GM12864 (cell line): ENCODE measurements at regions not wholly inside any gene's neighbourhood (a gene's known extent, or its start where the extent isn't known, plus 50 kb on each side); places are given as distances from the start of the nearest gene placed in this dataset.

Experiments
- DNase-seq: peaks from one replicate; pipeline ENCODE4 v3.0.0-alpha.2; 2011; ENCODE audit warnings: low read depth
- H3K4me3 ChIP-seq: 2 replicates; pipeline ENCODE4 v1.5.1; 2011; ENCODE audit warnings: mild to moderate bottlenecking, low read depth, low read length, control low read depth
- CTCF ChIP-seq: IDR thresholded peaks from 2 replicates; pipeline ENCODE4 v1.5.1; 2011; ENCODE audit warnings: low read depth, mild to moderate bottlenecking, moderate library complexity, low read length, control low read depth, inconsistent platforms; ENCODE audit errors: missing control alignments

DNA sequence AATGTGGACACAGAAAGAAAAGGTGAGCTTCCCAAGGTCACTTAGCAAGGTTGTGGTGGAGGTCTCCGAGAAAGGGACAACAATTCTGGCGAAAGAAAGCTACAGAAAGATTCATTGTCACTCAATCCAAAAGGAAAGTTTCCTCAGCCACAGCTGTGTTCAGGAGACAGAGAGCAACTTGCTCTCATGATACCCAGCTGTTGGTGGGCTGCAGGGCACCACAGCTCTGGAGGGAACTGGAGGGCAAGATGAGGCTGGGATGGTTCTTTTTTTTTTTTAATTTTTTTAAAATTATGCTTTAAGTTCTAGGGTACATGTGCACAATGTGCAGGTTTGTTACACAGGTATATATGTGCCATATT lies 50.7 kb upstream of the VTCN1 start:
- DNase-seq: no peak
- no peak for TF ChIP-seq CTCF
- H3K4me3 ChIP-seq: no peak overlapping the region

DNA sequence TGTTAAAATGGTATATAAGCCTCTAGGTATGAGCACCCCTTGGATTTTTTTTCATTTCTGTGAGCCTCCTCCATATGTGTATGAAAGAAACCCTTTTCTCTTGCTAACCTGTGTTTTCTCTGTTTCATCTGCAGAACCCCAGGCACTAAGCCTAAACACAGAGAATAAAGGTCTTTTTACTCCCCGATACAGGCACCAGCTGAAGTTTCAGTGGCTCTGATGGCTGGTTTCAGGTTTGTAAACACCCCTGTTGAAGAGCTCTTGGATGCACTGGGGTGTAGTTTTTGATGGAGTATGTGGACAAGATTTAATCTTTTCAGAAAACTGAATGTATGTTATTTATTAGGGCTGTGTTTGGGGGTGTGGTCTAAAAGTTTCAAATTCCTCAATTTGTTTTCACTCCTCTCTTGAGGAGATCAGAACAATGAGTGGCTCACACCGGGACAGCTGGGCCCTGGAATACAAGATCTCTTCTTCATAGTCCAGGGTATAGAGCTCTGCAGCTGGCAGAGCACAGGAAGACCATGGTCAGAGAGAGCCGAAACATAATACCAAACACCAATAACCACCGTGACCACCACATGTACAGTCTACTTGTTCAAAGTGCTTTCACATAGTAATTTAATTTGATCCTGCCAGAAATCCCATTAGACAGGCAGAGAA lies 50.2 kb upstream of the VTCN1 start:
- no peak overlapping the region for H3K4me3 ChIP-seq
- no peak for DNase-seq
- no peak for TF ChIP-seq CTCF
